ENCODE measurements at regions not wholly inside any gene's neighbourhood (a gene's known extent, or its start where the extent isn't known, plus 50 kb on each side); places are given as distances from the start of the nearest gene placed in this dataset.

DNA sequence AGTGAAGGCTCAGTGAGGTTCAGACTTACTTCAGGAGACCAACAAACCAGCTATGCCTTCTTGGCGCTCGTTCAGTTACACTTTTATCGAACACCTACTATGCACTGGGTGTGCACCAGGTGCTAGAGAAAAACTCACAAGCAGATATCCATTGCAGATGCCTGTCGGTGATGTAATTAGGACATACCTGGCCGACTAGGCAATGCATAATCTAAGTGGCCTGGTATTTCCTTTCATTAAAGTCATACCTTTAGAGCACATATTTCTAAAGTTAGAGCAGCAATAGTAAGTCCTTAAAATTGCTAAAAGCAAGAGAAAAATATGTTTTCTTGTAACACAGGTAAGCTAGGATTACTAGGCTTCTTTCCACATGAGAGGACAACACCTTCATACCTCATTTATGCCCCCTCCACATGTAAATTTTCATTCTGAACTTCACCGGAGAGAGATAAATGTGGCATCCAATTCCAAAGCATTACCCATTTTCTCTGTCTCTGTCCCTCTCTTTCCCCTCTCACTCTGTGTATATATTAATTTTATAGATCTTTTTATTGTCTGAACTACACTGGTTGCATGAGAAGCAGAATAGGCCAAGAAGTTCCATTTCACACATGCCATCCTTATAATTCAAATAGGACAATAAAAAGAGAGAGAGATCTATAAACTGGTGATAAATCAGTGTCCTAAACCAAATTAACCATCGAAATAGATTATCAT lies 242.2 kb downstream of the SPTSSA start:
- no peaks in the 10 kb centered on the region for H3K4me1 ChIP-seq (ENCODE audit: control insufficient read depth in 2 of 2, insufficient read depth in 2 of 2, low read length in 2 of 2)
- ChIA-PET POLR2A (no interaction called here), CTCF (no interaction called here)
- no peak for TF ChIP-seq EZH2 (IDR thresholded peaks at IDR 0.05; ENCODE audit: borderline replicate concordance, insufficient read depth, low read depth, low read length, poor library complexity, severe bottlenecking)
- TF ChIP-seq, protein P1, sequence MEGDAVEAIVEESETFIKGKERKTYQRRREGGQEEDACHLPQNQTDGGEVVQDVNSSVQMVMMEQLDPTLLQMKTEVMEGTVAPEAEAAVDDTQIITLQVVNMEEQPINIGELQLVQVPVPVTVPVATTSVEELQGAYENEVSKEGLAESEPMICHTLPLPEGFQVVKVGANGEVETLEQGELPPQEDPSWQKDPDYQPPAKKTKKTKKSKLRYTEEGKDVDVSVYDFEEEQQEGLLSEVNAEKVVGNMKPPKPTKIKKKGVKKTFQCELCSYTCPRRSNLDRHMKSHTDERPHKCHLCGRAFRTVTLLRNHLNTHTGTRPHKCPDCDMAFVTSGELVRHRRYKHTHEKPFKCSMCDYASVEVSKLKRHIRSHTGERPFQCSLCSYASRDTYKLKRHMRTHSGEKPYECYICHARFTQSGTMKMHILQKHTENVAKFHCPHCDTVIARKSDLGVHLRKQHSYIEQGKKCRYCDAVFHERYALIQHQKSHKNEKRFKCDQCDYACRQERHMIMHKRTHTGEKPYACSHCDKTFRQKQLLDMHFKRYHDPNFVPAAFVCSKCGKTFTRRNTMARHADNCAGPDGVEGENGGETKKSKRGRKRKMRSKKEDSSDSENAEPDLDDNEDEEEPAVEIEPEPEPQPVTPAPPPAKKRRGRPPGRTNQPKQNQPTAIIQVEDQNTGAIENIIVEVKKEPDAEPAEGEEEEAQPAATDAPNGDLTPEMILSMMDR (IDR thresholded peaks at IDR 0.05) = no peak
- H3K9ac ChIP-seq (ENCODE audit: low read length) = no peak overlapping the region
- DNase-seq (no peak), ATAC-seq (ENCODE audit: low read depth) (no peak)
- Mint-ChIP-seq H3K4me3 (no peak overlapping the region), H3K27me3 (peaks cover 8% of the 10 kb centered on the region), H3K9me3 (ENCODE audit: insufficient read depth) (no peaks in the 10 kb centered on the region), H3K4me1 (no peaks in the 10 kb centered on the region), H3K27ac (no peak overlapping the region)
- H3K4me2 ChIP-seq (replicated peaks; ENCODE audit: low read depth, low read length, poor library complexity, severe bottlenecking) = no peak overlapping the region
- H2AFZ ChIP-seq (ENCODE audit: insufficient read depth, low read depth, low read length, poor library complexity, severe bottlenecking) = no peak overlapping the region
- 100% methylated on average over 4 of the region's 7 CpGs for WGBS (ENCODE audit: insufficient coverage)
- no peaks in the 10 kb centered on the region for H3K79me2 ChIP-seq (ENCODE audit: control insufficient read depth, insufficient read depth, low read length)
- H3K27me3 ChIP-seq (replicated peaks in 1 of 4; ENCODE audit: control extremely low read depth in 1 of 4, control insufficient read depth in 3 of 4, insufficient read depth in 4 of 4, low read length in 3 of 4) = peaks cover 0 to 7% (median 2%) of the 10 kb centered on the region in 4 experiments
- no peak overlapping the region for H3K4me3 ChIP-seq (ENCODE audit: control extremely low read depth in 1 of 5, extremely low read depth in 1 of 5, insufficient read depth in 1 of 5, low read depth in 2 of 5, low read length in 4 of 5)
- intact Hi-C loops (cut with micrococcal nuclease) = no loop called here
- H3K36me3 ChIP-seq (replicated peaks in 1 of 2; ENCODE audit: control extremely low read depth in 1 of 2, control insufficient read depth in 1 of 2, extremely low read depth in 1 of 2, insufficient read depth in 2 of 2, low read length in 1 of 2) = no peaks in the 10 kb centered on the region
- H3K9me3 ChIP-seq (ENCODE audit: control extremely low read depth in 1 of 3, control insufficient read depth in 2 of 3, insufficient read depth in 1 of 3, low read length in 2 of 3) = no peaks in the 10 kb centered on the region
- no peak overlapping the region for H3K27ac ChIP-seq (ENCODE audit: low read length in 2 of 2)
- no peaks in the 10 kb centered on the region for H4K20me1 ChIP-seq (ENCODE audit: control insufficient read depth, insufficient read depth, low read length, poor library complexity, severe bottlenecking)

DNA sequence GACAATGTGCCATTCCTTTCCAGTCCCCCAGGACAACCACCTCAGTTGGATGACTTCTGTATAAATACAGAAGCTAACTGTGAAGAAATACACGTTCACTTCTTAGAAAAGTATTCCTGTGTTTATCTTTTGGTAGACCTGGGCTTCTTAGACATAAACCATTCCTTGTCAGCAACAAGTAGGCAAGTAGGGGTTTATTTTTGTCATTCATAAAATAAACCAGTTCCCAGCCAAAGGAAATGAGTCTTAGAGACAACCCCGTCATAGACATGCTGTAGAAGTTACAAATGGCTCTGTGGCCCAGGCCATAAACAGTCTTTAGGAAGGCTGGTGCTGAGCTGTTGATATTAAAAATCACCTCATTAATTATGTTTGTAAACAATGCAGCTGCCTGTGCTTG lies 243.2 kb downstream of the SPTSSA start:
- ChIA-PET CTCF (no interaction called here), POLR2A (no interaction called here)

More for the DNA sequence above, 243.2 kb downstream of the SPTSSA start:
- no peaks in the 10 kb centered on the region for H3K9me3 Mint-ChIP-seq (ENCODE audit: insufficient read depth)
- no peak overlapping the region for H3K4me3 Mint-ChIP-seq
- Histone ChIP-seq H3K4me1 (ENCODE audit: control insufficient read depth in 2 of 2, insufficient read depth in 2 of 2, low read length in 2 of 2) (no peaks in the 10 kb centered on the region), H3K9ac (ENCODE audit: low read length) (no peak overlapping the region), H3K9me3 (ENCODE audit: control extremely low read depth in 1 of 3, control insufficient read depth in 2 of 3, insufficient read depth in 1 of 3, low read length in 2 of 3) (no peaks in the 10 kb centered on the region), H3K27me3 (replicated peaks in 1 of 4; ENCODE audit: control extremely low read depth in 1 of 4, control insufficient read depth in 3 of 4, insufficient read depth in 4 of 4, low read length in 3 of 4) (peaks cover 0 to 7% (median 2%) of the 10 kb centered on the region in 4 experiments), H4K20me1 (ENCODE audit: control insufficient read depth, insufficient read depth, low read length, poor library complexity, severe bottlenecking) (no peaks in the 10 kb centered on the region), H3K27ac (ENCODE audit: low read length in 2 of 2) (no peak overlapping the region), H3K4me2 (replicated peaks; ENCODE audit: low read depth, low read length, poor library complexity, severe bottlenecking) (no peak overlapping the region), H3K36me3 (replicated peaks in 1 of 2; ENCODE audit: control extremely low read depth in 1 of 2, control insufficient read depth in 1 of 2, extremely low read depth in 1 of 2, insufficient read depth in 2 of 2, low read length in 1 of 2) (no peaks in the 10 kb centered on the region), H3K4me3 (ENCODE audit: control extremely low read depth in 1 of 5, extremely low read depth in 1 of 5, insufficient read depth in 1 of 5, low read depth in 2 of 5, low read length in 4 of 5) (no peak overlapping the region), H3K79me2 (ENCODE audit: control insufficient read depth, insufficient read depth, low read length) (no peaks in the 10 kb centered on the region), H2AFZ (ENCODE audit: insufficient read depth, low read depth, low read length, poor library complexity, severe bottlenecking) (no peak overlapping the region)
- TF ChIP-seq EZH2 (IDR thresholded peaks at IDR 0.05; ENCODE audit: borderline replicate concordance, insufficient read depth, low read depth, low read length, poor library complexity, severe bottlenecking) = no peak
- TF ChIP-seq, protein P1 (IDR thresholded peaks at IDR 0.05) = no peak
- DNase-seq (no peak), ATAC-seq (ENCODE audit: low read depth) (no peak)
- no CpG with 5 or more reads among the region's 2 CpGs for WGBS (ENCODE audit: insufficient coverage)
- intact Hi-C loops (cut with micrococcal nuclease) = no loop called here
- no peaks in the 10 kb centered on the region for H3K4me1 Mint-ChIP-seq
- peaks cover 4% of the 10 kb centered on the region for H3K27me3 Mint-ChIP-seq
- H3K27ac Mint-ChIP-seq = no peak overlapping the region
